Ecto neural progenitor cell (in vitro differentiated cells): ENCODE measurements at regions not wholly inside any gene's neighbourhood (a gene's known extent, or its start where the extent isn't known, plus 50 kb on each side); places are given as distances from the start of the nearest gene placed in this dataset.

Source experiments
- DNase-seq: peaks from one replicate; pipeline ENCODE4 v3.0.0-alpha.2; 2018; ENCODE audit warnings: low spot score

GRCh38 chr2:4255491-4255890, 552.1 kb downstream of the DCDC2C start:
- DNase-seq: no peak

- no peak for DNase-seq
Observed at GRCh38 chr2:4256351-4256750, 553.0 kb downstream of the DCDC2C start.

- no peak for DNase-seq
Observed at GRCh38 chr2:4258563-4258962, 555.2 kb downstream of the DCDC2C start.

- DNase-seq: no peak
Observed at GRCh38 chr2:4265936-4266335, 562.6 kb downstream of the DCDC2C start.

- DNase-seq: no peak
Observed at GRCh38 chr2:4269885-4270284, 566.5 kb downstream of the DCDC2C start.

GRCh38 chr2:4272261-4272858, 569.0 kb downstream of the DCDC2C start:
- DNase-seq: no peak

- no peak for DNase-seq
Observed at GRCh38 chr2:4278392-4278791, 575.0 kb downstream of the DCDC2C start.

GRCh38 chr2:4279431-4279830, 576.1 kb downstream of the DCDC2C start:
- no peak for DNase-seq

- no peak for DNase-seq
Observed at GRCh38 chr2:4291430-4291829, 588.1 kb downstream of the DCDC2C start.

- no peak for DNase-seq
Observed at GRCh38 chr2:4295680-4296079, 592.3 kb downstream of the DCDC2C start.

- no peak for DNase-seq
Observed at GRCh38 chr2:4300616-4301015, 597.2 kb downstream of the DCDC2C start.

- DNase-seq: no peak
Observed at GRCh38 chr2:4324531-4324930, 621.2 kb downstream of the DCDC2C start.

GRCh38 chr2:4336864-4337263, 633.5 kb downstream of the DCDC2C start:
- no peak for DNase-seq

- no peak for DNase-seq
Observed at GRCh38 chr2:4338345-4338744, 635.0 kb downstream of the DCDC2C start.

- no peak for DNase-seq
Observed at GRCh38 chr2:4340536-4340935, 637.2 kb downstream of the DCDC2C start.

GRCh38 chr2:4346628-4347027, 643.3 kb downstream of the DCDC2C start:
- DNase-seq: no peak

- no peak for DNase-seq
Observed at GRCh38 chr2:4353668-4354067, 650.3 kb downstream of the DCDC2C start.

- DNase-seq: no peak
Observed at GRCh38 chr2:4354164-4354563, 650.8 kb downstream of the DCDC2C start.

GRCh38 chr2:4354678-4355077, 651.3 kb downstream of the DCDC2C start:
- no peak for DNase-seq

- DNase-seq: no peak
Observed at GRCh38 chr2:4356109-4356508, 652.7 kb downstream of the DCDC2C start.

GRCh38 chr2:4356541-4356940, 653.2 kb downstream of the DCDC2C start:
- no peak for DNase-seq

- no peak for DNase-seq
Observed at GRCh38 chr2:4357121-4357520, 653.7 kb downstream of the DCDC2C start.

- no peak for DNase-seq
Observed at GRCh38 chr2:4358837-4359236, 655.5 kb downstream of the DCDC2C start.

- no peak for DNase-seq
Observed at GRCh38 chr2:4368907-4369306, 665.5 kb downstream of the DCDC2C start.
